ENCODE measurements at regions not wholly inside any gene's neighbourhood (a gene's known extent, or its start where the extent isn't known, plus 50 kb on each side); places are given as distances from the start of the nearest gene placed in this dataset.

- Histone ChIP-seq H4K20me1 (ENCODE audit: insufficient read depth) (no peaks in the 10 kb centered on the region), H3K9ac (no peak overlapping the region), H3K27me3 (ENCODE audit: insufficient read depth) (no peaks in the 10 kb centered on the region), H3K9me3 (no peaks in the 10 kb centered on the region), H3K27ac (ENCODE audit: low read depth in 2 of 2, low read length in 1 of 2) (no peak overlapping the region), H3K4me1 (ENCODE audit: control insufficient read depth in 1 of 2, insufficient read depth in 2 of 2, low read depth in 1 of 2, low read length in 1 of 2) (peaks cover 7 to 16% of the 10 kb centered on the region in 2 experiments; a peak in 2 of 4 replicates), H3K4me3 (ENCODE audit: low read depth in 2 of 2, low read length in 1 of 2) (no peak overlapping the region), H2AFZ (ENCODE audit: low read depth) (no peak overlapping the region), H3K9me2 (no peaks in the 10 kb centered on the region), H3K79me2 (ENCODE audit: insufficient read depth) (peaks cover 16% of the 10 kb centered on the region), H3F3A (replicated peaks; ENCODE audit: insufficient read depth) (no peaks in the 10 kb centered on the region), H3K4me2 (no peak overlapping the region), H3K36me3 (replicated peaks in 1 of 2; ENCODE audit: control insufficient read depth in 1 of 2, insufficient read depth in 2 of 2, low read length in 1 of 2) (no peaks in the 10 kb centered on the region)
- TF ChIP-seq RXRA (IDR thresholded peaks at IDR 0.05; ENCODE audit: borderline replicate concordance, low read depth) (no peak), SIN3A (IDR thresholded peaks at IDR 0.05; ENCODE audit: borderline replicate concordance, low read depth, low read length) (no peak), EP300 (IDR thresholded peaks at IDR 0.05; ENCODE audit: borderline replicate concordance in 1 of 2, low read depth in 1 of 2, low read length in 1 of 2) (no peak), GATA2 (CRISPR knock-in tag; IDR thresholded peaks at IDR 0.05) (no peak), MXI1 (IDR thresholded peaks at IDR 0.05; ENCODE audit: low read depth, low read length) (no peak), RCOR1 (IDR thresholded peaks at IDR 0.05; ENCODE audit: low read length) (no peak), USF1 (IDR thresholded peaks at IDR 0.05; ENCODE audit: borderline replicate concordance, low read depth) (no peak), FOSL2 (IDR thresholded peaks at IDR 0.05; ENCODE audit: borderline replicate concordance, low read depth) (no peak), CHD2 (IDR thresholded peaks at IDR 0.05; ENCODE audit: low read length, partially characterized antibody) (no peak), POLR2AphosphoS5 (IDR thresholded peaks at IDR 0.05; ENCODE audit: low read depth, low read length) (no peak), YY1 (IDR thresholded peaks at IDR 0.05; ENCODE audit: low read depth) (no peak), GABPA (IDR thresholded peaks at IDR 0.05; ENCODE audit: low read depth) (no peak), USF2 (IDR thresholded peaks at IDR 0.05; ENCODE audit: borderline replicate concordance, low read depth, low read length) (no peak), SMC3 (IDR thresholded peaks at IDR 0.05; ENCODE audit: low read depth, low read length) (no peak), TAF1 (IDR thresholded peaks at IDR 0.05; ENCODE audit: borderline replicate concordance, low read depth, low read length) (no peak), FOXM1 (IDR thresholded peaks at IDR 0.05; ENCODE audit: low read depth) (no peak), MEF2A (IDR thresholded peaks at IDR 0.05; ENCODE audit: borderline replicate concordance, low read depth) (no peak)
- TF ChIP-seq, protein P1, sequence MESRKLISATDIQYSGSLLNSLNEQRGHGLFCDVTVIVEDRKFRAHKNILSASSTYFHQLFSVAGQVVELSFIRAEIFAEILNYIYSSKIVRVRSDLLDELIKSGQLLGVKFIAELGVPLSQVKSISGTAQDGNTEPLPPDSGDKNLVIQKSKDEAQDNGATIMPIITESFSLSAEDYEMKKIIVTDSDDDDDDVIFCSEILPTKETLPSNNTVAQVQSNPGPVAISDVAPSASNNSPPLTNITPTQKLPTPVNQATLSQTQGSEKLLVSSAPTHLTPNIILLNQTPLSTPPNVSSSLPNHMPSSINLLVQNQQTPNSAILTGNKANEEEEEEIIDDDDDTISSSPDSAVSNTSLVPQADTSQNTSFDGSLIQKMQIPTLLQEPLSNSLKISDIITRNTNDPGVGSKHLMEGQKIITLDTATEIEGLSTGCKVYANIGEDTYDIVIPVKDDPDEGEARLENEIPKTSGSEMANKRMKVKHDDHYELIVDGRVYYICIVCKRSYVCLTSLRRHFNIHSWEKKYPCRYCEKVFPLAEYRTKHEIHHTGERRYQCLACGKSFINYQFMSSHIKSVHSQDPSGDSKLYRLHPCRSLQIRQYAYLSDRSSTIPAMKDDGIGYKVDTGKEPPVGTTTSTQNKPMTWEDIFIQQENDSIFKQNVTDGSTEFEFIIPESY (IDR thresholded peaks at IDR 0.05; ENCODE audit: borderline replicate concordance, low read depth) = no peak
- TF ChIP-seq, protein P2, sequence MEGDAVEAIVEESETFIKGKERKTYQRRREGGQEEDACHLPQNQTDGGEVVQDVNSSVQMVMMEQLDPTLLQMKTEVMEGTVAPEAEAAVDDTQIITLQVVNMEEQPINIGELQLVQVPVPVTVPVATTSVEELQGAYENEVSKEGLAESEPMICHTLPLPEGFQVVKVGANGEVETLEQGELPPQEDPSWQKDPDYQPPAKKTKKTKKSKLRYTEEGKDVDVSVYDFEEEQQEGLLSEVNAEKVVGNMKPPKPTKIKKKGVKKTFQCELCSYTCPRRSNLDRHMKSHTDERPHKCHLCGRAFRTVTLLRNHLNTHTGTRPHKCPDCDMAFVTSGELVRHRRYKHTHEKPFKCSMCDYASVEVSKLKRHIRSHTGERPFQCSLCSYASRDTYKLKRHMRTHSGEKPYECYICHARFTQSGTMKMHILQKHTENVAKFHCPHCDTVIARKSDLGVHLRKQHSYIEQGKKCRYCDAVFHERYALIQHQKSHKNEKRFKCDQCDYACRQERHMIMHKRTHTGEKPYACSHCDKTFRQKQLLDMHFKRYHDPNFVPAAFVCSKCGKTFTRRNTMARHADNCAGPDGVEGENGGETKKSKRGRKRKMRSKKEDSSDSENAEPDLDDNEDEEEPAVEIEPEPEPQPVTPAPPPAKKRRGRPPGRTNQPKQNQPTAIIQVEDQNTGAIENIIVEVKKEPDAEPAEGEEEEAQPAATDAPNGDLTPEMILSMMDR (IDR thresholded peaks at IDR 0.05) = no peak
- CTCF ChIA-PET = no interaction called here
- POLR2A ChIA-PET = no interaction called here
- 100% methylated on average over 2 of the region's 2 CpGs for WGBS (ENCODE audit: low lambda C conversion rate)
- no peak for DNase-seq
Observed at GRCh38 chr3:44048949-44049348, 192.7 kb upstream of the TOPAZ1 start.
